Activated T-helper 2 cell treated with anti-CD3 and anti-CD28 coated beads, Interferon-gamma antibody, Interleukin-2, Interleukin-4, amounts not matched to agents 10 μg/mL and 5 μg/mL and 100 μg/mL, durations not matched to agents 14 hours and 24 hours and 36 hours (primary cell): ENCODE measurements at regions not wholly inside any gene's neighbourhood (a gene's known extent, or its start where the extent isn't known, plus 50 kb on each side); places are given as distances from the start of the nearest gene placed in this dataset.
"Not testable (repeated sequence)": the region's sequence is repeated elsewhere in the genome, so short reads cannot be mapped to it uniquely, and the experiment has no call there.

Source experiments
- DNase-seq: peaks from one replicate; pipeline ENCODE4 v3.0.0; 2021; ENCODE audit warnings: low spot score
- H3K27ac Mint-ChIP-seq: one replicate; pipeline ENCODE4 v1.8.0; 2021; ENCODE audit warnings: mixed read lengths
- H3K27me3 Mint-ChIP-seq: one replicate; pipeline ENCODE4 v1.8.0; 2021; ENCODE audit warnings: low read depth, mixed read lengths
- H3K36me3 Mint-ChIP-seq: one replicate; pipeline ENCODE4 v1.8.0; 2021; ENCODE audit warnings: low read depth, mixed read lengths
- H3K4me1 Mint-ChIP-seq: one replicate; pipeline ENCODE4 v1.8.0; 2021; ENCODE audit warnings: low read depth, mixed read lengths
- H3K4me3 Mint-ChIP-seq: one replicate; pipeline ENCODE4 v1.8.0; 2021; ENCODE audit warnings: low read depth, mild to moderate bottlenecking, moderate library complexity, mixed read lengths
- H3K9me3 Mint-ChIP-seq: one replicate; pipeline ENCODE4 v1.8.0; 2021; ENCODE audit warnings: mixed read lengths
- intact Hi-C: fragments of 100-400 bp; cut with micrococcal nuclease; formaldehyde crosslinking; loops from one replicate; pipeline ENCODE4 v1.15.1; 2023

DNA sequence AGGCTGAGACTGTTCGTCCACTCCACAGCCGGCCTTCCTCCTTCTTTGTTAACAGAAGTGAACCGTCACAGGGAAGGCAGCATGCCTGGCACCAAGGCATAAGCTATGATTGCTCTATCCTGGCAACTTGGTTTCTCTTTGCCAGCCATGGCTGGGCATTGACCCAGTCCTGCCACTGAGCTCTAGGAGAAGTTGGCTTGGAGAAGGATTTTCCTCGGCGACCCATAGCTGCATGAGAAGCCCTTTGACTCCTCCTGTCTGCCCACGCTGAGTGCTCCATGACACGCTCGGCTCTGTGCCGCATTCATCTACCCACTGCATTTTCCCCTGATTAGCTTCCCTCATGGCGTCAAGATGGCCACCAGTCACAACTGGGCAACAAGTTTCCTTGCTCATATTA, 111.8 kb upstream of the EXOC2 start:
- no peaks in the 10 kb centered on the region for H3K36me3 Mint-ChIP-seq
- no peak overlapping the region for H3K4me3 Mint-ChIP-seq
- no peak for DNase-seq
- H3K9me3 Mint-ChIP-seq, result no peaks in the 10 kb centered on the region
- peaks cover 20% of the 10 kb centered on the region for H3K27me3 Mint-ChIP-seq
- H3K27ac Mint-ChIP-seq, result no peak overlapping the region
- no peaks in the 10 kb centered on the region for H3K4me1 Mint-ChIP-seq
- intact Hi-C loops, result no loop called here

DNA sequence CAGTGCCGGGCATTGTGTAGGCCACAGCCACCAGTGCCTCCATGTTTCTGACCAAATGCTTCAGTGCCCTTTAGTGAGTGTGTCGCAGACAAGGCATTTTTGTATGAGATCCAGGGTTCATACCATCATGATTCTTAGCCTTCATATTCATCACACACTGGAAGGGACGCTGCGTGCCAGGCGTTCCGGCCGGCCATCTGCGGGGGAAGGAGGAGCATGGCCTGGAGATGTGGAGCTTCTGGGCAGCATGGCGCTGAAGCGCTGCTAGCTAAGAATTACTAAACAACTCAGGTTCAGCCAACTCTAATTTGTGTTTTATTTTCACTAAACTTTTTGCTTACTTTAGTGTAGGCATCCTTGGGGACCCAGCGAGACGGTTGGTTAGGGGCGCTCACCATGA, 111.4 kb upstream of the EXOC2 start:
- DNase-seq, result no peak
- Mint-ChIP-seq H3K4me3 (no peak overlapping the region), H3K27ac (no peak overlapping the region), H3K27me3 (peaks cover 24% of the 10 kb centered on the region), H3K9me3 (no peaks in the 10 kb centered on the region), H3K36me3 (no peaks in the 10 kb centered on the region), H3K4me1 (no peaks in the 10 kb centered on the region)
- intact Hi-C loops, result no loop called here

DNA sequence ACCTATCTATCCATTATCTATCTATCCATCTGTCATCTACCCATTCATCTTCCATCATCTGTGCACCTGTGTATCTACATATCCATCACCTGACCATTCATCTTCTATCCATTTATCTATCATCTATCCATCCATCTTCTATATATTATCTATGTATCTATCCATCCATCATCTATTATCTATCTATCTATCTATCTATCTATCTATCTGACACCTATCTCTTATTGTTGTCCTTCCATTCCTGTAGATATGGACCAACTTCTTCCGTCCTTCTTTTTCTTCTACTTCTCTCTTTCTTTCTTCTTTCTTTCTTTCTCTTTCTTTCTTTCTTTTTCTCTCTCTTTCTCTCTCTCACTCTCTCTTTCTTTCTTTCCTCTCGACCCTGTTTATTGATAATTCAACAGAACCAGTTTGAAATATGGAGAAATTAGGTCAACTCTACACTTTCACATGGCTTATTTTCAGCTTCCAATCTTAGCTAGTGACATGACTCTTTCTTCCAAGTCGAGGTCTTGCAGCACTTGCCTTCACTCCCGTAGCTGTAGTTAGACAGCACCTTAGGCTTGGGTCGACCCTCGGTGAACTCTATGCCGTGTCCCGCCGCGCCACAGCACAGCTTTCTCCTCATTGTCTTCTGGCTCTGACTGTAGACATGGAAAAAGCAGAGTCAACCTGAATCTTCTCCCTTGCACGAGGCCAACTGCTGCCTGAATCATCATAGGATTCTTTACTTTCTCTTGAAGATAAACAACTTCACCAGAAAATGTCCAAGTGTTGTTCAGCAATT, 110.4 kb upstream of the EXOC2 start:
- H3K36me3 Mint-ChIP-seq, result no peaks in the 10 kb centered on the region
- no peak overlapping the region for H3K27ac Mint-ChIP-seq
- no peaks in the 10 kb centered on the region for H3K9me3 Mint-ChIP-seq
- H3K27me3 Mint-ChIP-seq, result peaks cover 29% of the 10 kb centered on the region
- no peak for DNase-seq
- H3K4me1 Mint-ChIP-seq, result no peaks in the 10 kb centered on the region
- no peak overlapping the region for H3K4me3 Mint-ChIP-seq
- intact Hi-C loops, result no loop called here

DNA sequence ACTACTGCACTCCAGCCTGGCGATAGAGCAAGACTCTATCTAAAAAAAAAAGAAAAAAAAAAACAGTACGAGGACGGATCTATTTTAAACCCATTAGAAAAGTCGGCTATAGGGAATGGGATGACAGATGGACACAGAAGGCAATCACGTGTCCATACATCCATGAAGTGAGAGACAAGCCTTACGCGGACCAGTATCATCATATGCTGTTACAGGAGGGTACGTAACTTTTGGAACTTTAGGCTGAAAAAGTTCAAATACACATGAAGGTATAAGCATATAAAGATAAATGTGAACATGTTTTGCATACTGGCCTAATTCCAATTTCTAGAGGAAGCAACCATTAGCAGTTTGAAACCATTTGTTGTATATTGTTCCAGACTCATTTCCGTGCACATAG, 109.8 kb upstream of the EXOC2 start:
- H3K4me3 Mint-ChIP-seq, result no peak overlapping the region
- no peak for DNase-seq
- no peaks in the 10 kb centered on the region for H3K4me1 Mint-ChIP-seq
- H3K9me3 Mint-ChIP-seq, result no peaks in the 10 kb centered on the region
- no peaks in the 10 kb centered on the region for H3K36me3 Mint-ChIP-seq
- H3K27me3 Mint-ChIP-seq, result peaks cover 35% of the 10 kb centered on the region
- H3K27ac Mint-ChIP-seq, result no peak overlapping the region
- intact Hi-C loops, result no loop called here

DNA sequence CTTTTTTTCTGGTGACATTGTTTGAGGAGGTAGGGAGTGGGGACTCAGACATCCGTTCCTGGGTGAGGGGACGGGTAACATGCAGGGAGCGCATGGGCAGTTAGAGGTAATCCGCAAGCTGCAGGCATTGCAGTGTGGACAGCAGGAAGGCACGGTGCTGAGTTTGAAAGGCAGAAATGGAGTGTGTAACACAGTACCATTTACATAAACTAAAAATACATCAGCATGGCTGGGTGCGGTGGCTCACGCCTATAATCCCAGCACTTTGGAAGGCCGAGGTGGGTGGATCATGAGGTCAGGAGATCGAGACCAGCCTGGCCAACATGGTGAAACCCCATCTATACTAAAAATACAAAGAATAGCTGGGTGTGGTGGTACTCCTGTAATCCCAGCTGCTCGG, 109.3 kb upstream of the EXOC2 start:
- H3K27me3 Mint-ChIP-seq, result peaks cover 38% of the 10 kb centered on the region
- intact Hi-C loops, H3K9me3 Mint-ChIP-seq, H3K36me3 Mint-ChIP-seq, DNase-seq, H3K4me1 Mint-ChIP-seq, H3K4me3 Mint-ChIP-seq, H3K27ac Mint-ChIP-seq: not testable (repeated sequence)

DNA sequence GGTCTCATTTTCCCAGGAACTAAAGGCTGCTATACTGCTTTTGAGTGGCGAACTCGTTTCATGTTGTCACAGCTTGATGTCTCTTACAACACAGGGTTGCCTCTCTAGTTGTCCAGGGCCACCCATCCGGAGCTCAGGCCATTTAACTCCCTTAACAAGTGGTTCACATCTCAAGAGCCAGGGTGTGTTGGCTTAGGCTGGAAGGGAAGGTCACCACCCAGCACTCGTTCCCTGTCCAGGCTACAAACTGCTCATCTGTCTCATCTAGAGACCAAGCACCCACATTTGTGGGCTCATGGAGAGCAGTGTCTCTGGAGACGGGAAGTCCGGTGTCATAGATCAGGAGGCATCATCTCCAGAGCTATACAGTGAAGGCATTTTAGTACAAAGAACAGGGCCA, 106.8 kb upstream of the EXOC2 start:
- H3K4me1 Mint-ChIP-seq, result no peaks in the 10 kb centered on the region
- H3K4me3 Mint-ChIP-seq, result no peak overlapping the region
- intact Hi-C loops, result loop anchor here (5.0 kb wide), 1 partner anchor 513 kb away; the partner anchor contains the start of gene FOXQ1
- H3K9me3 Mint-ChIP-seq, result no peaks in the 10 kb centered on the region
- DNase-seq, result no peak
- H3K27me3 Mint-ChIP-seq, result peaks cover 55% of the 10 kb centered on the region
- H3K27ac Mint-ChIP-seq, result no peak overlapping the region
- no peaks in the 10 kb centered on the region for H3K36me3 Mint-ChIP-seq

DNA sequence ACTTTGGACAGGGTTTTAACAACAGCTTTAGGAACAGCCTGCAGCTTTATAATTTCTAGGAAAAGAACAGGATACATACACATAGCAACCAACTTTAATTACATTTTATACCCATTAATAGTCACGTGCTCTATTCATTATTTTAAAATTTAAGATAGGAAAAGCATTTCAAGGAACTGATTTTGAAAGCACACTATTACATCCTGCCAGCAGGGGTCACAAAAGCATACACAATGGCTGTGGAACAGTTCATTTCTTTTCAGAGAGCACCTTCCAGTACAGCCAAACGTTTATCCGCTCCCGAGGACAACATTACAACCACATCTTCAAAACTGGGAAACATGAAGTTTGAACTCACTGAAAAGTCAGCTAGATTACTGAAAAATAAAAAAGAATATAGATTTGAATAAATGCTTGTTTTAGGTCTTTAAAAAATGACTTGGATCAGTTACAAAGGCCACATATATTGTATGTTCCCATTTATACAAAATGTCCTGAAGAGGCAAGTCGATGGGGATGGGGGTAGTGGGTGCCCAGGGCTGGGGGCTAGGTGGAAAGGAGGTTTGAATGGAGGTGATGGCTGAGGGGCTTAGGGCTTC, 104.6 kb upstream of the EXOC2 start:
- Mint-ChIP-seq H3K36me3 (no peaks in the 10 kb centered on the region), H3K27ac (no peak overlapping the region), H3K27me3 (peaks cover 67% of the 10 kb centered on the region), H3K4me1 (no peaks in the 10 kb centered on the region), H3K9me3 (no peaks in the 10 kb centered on the region), H3K4me3 (no peak overlapping the region)
- DNase-seq, result no peak
- intact Hi-C loops, result loop anchor here (1.0 to 5.0 kb wide), 3 partner anchors 515 to 600 kb away; partner anchors contain the start of gene FOXQ1

DNA sequence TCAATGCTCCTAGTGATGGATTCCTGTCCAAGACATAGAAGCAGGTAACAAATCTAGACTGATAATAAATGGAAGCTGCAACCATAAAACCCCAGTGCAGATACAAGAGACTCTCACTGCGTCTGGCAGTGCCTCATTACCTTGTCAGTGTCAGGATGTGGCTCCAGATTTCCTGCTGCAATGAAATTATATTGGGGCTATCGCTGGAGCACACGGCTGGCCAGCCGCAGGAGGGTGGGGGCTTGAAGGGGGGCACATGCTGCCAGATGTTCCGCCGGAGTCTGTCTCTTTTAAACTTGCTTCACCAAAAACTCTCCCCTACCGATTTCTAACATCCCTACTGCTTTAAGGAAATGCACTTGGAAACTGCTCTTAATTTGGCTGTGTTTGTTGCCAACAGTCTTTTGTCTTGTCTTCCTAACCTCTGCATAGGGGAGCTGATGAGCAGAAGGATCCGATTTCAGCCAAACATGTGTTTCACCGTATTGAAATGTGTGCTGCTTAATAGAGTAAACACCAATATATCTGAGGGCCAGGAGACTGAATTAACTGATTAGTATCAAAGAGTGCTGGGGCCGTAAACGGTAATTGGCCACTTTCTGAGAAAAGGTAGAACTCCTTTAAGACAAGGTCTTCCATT, 102.2 kb upstream of the EXOC2 start:
- no peak overlapping the region for H3K27ac Mint-ChIP-seq
- intact Hi-C loops, result loop anchor here (5.0 kb wide), 1 partner anchor 517 kb away; the partner anchor contains the start of gene FOXQ1
- H3K4me1 Mint-ChIP-seq, result no peaks in the 10 kb centered on the region
- H3K36me3 Mint-ChIP-seq, result no peaks in the 10 kb centered on the region
- no peak overlapping the region for H3K4me3 Mint-ChIP-seq
- peaks cover 64% of the 10 kb centered on the region for H3K27me3 Mint-ChIP-seq
- H3K9me3 Mint-ChIP-seq, result no peaks in the 10 kb centered on the region
- DNase-seq, result no peak

DNA sequence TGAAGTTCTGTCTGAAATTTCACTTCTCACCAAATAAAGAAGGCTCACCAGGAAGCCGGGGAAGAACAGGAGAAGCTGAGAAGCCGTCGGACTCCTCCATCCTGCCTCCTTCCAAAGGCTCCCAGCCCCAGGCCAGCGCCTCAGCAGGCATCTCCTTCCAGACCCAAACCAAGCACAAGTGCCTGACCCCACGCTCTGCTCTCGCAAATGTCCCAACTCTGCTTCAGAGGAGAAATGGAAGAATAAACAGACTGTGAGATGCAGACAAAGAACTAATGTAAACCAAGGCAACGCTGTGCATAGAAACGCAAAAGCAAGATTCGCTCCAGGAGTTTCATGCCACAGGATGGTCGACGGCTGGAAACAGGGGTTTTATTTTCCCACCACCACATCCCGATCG, 100.3 kb upstream of the EXOC2 start:
- DNase-seq, result no peak
- Mint-ChIP-seq H3K36me3 (no peaks in the 10 kb centered on the region), H3K27ac (no peak overlapping the region), H3K9me3 (no peaks in the 10 kb centered on the region), H3K27me3 (peaks cover 53% of the 10 kb centered on the region), H3K4me1 (peaks cover under 1% of the 10 kb centered on the region), H3K4me3 (no peak overlapping the region)
- intact Hi-C loops, result no loop called here

DNA sequence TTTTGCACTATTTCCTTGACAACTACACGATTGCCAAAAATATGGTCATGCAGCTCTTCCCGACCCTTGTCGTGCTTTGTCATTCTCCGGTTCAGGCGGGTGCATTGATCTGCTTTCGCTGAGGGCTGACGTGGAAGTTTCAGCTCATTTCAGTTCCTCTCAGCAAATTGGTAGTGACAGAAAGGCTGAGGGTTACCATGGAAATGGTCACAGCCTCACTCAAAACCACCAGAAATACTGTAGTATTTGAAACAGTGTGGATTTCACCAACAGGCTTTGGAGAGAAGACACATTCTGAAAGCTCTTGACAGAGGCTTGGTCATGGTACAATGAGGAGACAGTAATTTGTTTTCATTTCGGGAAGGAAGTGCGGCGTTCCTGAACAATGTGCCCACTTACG, 99.7 kb upstream of the EXOC2 start:
- DNase-seq, result no peak
- intact Hi-C loops, result no loop called here
- H3K27me3 Mint-ChIP-seq, result peaks cover 47% of the 10 kb centered on the region
- H3K4me3 Mint-ChIP-seq, result no peak overlapping the region
- no peaks in the 10 kb centered on the region for H3K9me3 Mint-ChIP-seq
- H3K36me3 Mint-ChIP-seq, result no peaks in the 10 kb centered on the region
- H3K27ac Mint-ChIP-seq, result no peak overlapping the region
- peaks cover 6% of the 10 kb centered on the region for H3K4me1 Mint-ChIP-seq

DNA sequence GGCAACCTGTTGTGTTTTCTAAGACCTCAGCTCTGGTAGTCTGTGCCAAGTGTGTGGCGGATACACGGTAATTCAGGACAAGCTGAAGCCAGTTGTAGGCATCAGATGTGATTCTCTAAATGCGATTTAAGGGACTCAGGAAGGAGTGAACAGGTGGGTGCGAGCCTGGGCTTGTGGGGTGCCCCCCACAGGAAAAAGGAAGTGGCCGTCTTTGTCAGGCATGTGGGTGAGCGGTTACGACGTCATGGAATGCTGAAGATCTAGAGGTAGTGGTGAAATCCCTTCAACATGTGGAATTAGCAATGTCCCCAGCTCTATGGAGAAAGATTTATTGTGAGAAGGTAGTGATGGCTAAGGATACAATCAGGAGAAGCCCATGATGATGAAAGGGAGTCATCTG, 95.1 kb upstream of the EXOC2 start:
- peak overlapping the region; percentile 74 for H3K27ac Mint-ChIP-seq

DNA sequence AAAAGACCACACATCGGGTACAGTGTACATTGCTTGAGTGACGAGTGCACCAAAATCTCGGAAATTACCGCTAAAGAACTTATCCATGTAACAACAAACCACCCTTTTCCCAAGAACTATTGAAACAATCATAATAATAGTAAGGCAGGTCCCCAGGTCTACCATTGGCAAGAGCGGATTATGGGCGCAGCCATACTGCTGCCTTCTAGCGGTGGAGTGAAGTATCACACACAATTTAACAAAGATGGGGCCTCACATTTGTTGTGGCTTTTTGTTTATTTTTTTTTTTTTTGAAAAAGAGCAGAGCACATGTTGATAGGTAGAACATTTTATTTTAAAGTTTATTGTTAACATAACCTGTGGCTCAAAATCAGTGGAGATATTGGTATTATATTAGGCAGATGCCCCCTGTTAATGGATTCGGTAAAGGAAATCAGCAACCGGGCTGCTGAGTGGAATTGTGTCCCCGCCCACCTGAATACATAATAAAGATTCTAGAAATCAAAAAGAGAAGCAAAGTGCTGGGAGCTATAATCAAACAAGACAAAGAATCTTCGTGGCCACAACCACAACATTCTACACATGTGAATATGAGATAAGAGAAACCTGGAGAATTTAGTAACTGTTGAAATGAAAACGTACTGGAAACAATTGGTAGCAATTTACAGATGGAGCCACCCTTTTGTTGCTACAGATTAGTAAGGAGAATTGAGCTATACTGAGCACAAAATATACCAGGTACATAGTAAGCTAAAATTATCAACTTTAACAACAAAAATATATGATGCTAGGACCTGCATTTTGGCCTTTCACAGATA, 94.2 kb upstream of the EXOC2 start:
- intact Hi-C loops, result loop anchor here (2.0 to 5.0 kb wide), 2 partner anchors 65 to 194 kb away; no protein-coding TSS in a partner anchor
- no peak overlapping the region for H3K4me3 Mint-ChIP-seq
- H3K27me3 Mint-ChIP-seq, result peaks cover 3% of the 10 kb centered on the region
- H3K36me3 Mint-ChIP-seq, result no peaks in the 10 kb centered on the region
- DNase-seq, result no peak
- H3K27ac Mint-ChIP-seq, result no peak overlapping the region
- peaks cover 17% of the 10 kb centered on the region for H3K4me1 Mint-ChIP-seq
- no peaks in the 10 kb centered on the region for H3K9me3 Mint-ChIP-seq

More for the DNA sequence above, 95.1 kb upstream of the EXOC2 start:
- intact Hi-C loops, result loop anchor here (5.0 kb wide), 1 partner anchor 66 kb away; no protein-coding TSS in a partner anchor
- H3K27me3 Mint-ChIP-seq, result peaks cover 8% of the 10 kb centered on the region
- H3K9me3 Mint-ChIP-seq, result no peaks in the 10 kb centered on the region
- no peak for DNase-seq
- no peak overlapping the region for H3K4me3 Mint-ChIP-seq
- H3K36me3 Mint-ChIP-seq, result no peaks in the 10 kb centered on the region
- peaks cover 17% of the 10 kb centered on the region for H3K4me1 Mint-ChIP-seq
